Panc1 (cell line): ENCODE measurements at regions not wholly inside any gene's neighbourhood (a gene's known extent, or its start where the extent isn't known, plus 50 kb on each side); places are given as distances from the start of the nearest gene placed in this dataset.

Experiments
- ATAC-seq: fragments of 200-7000 bp; cut with Tn5 transposase; 2 replicates; pipeline ENCODE4 v1.9.1; 2020; ENCODE audit warnings: mild to moderate bottlenecking, moderate library complexity
- BruUV-seq: library from RNA; stranded (reverse); fragments of 400-500 nt; replicated peaks from 2 replicates; lab custom pipeline; 2021; lab: Mats Ljungman, UMichigan
- CTCF ChIA-PET: fragments of 300-600 bp; sonication (Branson Sonifier 250); formaldehyde crosslinking; loops from one replicate; lab custom pipeline; 2022; ENCODE audit warnings: antibody characterized with exemption; lab: Charles Lee
- POLR2A ChIA-PET: fragments of 300-600 bp; sonication (Branson Sonifier 250); formaldehyde crosslinking; loops from one replicate; lab custom pipeline; 2022; ENCODE audit warnings: antibody characterized with exemption; lab: Charles Lee
- DNase-seq: peaks from one replicate; pipeline ENCODE4 v3.0.0-alpha.2; 2010; ENCODE audit warnings: low read depth, low spot score
- H3K27ac ChIP-seq: 2 replicates; pipeline ENCODE4 v1.5.1; 2011; ENCODE audit warnings: mild to moderate bottlenecking, low read length, inconsistent platforms
- H3K27me3 ChIP-seq: fragments of 200-500 bp; sonication (Bioruptor generic); 2 replicates; pipeline ENCODE4 v1.6.0; 2014; ENCODE audit warnings: low read length, inconsistent platforms; ENCODE audit not compliant: control insufficient read depth, insufficient read depth
- H3K36me3 ChIP-seq: fragments of 200-500 bp; sonication (Bioruptor generic); 2 replicates; pipeline ENCODE4 v1.5.1; 2014; ENCODE audit warnings: inconsistent platforms, mild to moderate bottlenecking, low read length, moderate library complexity; ENCODE audit not compliant: control insufficient read depth, insufficient read depth
- H3K4me1 ChIP-seq: 2 replicates; pipeline ENCODE4 v1.5.1; 2011; ENCODE audit warnings: inconsistent platforms, mild to moderate bottlenecking, low read length, moderate library complexity; ENCODE audit not compliant: control insufficient read depth, insufficient read depth
- H3K4me3 ChIP-seq, 2 experiments: 2 replicates each; pipeline ENCODE4 v1.5.1; 2011 to 2012; ENCODE audit warnings: low read depth in 2 of 2, low read length in 2 of 2, mild to moderate bottlenecking in 2 of 2, inconsistent platforms in 1 of 2, moderate library complexity in 1 of 2
- H3K9me3 ChIP-seq: fragments of 200-500 bp; sonication (Bioruptor generic); 2 replicates; pipeline ENCODE4 v1.5.1; 2014; ENCODE audit warnings: low read depth, mild to moderate bottlenecking, inconsistent platforms, low read length, moderate library complexity; ENCODE audit not compliant: control insufficient read depth, insufficient read depth
- POLR2AphosphoS5 ChIP-seq: IDR thresholded peaks from 2 replicates; pipeline ENCODE4 v1.6.1; 2012; ENCODE audit warnings: mild to moderate bottlenecking, low read depth, low read length, moderate library complexity
- SIN3A ChIP-seq: IDR thresholded peaks from 2 replicates; pipeline ENCODE4 v1.6.1; 2012; ENCODE audit warnings: low read depth, mild to moderate bottlenecking, low read length, moderate library complexity, borderline replicate concordance; ENCODE audit not compliant: insufficient read depth
- TCF7L2 ChIP-seq: IDR thresholded peaks from 2 replicates; pipeline ENCODE4 v1.6.1; 2011; ENCODE audit warnings: mild to moderate bottlenecking, low read depth, low read length, inconsistent platforms
- in situ Hi-C: cut with HindIII; loops from 2 replicates; pipeline ENCODE4 v1.10.0; 2016; ENCODE audit warnings: low sequenced_read_pairs, low pct_unique_long_range_greater_than_20kb
- intact Hi-C: fragments of 100-400 bp; cut with micrococcal nuclease; formaldehyde crosslinking; loops from one replicate; pipeline ENCODE4 v1.10.0; 2022; ENCODE audit not compliant: unreplicated experiment
- TF ChIP-seq, protein P1 (sequence below), 2 experiments: IDR thresholded peaks; 2 replicates each; pipeline ENCODE4 v1.6.1; 2011 to 2012; ENCODE audit warnings: low read depth in 2 of 2, control low read depth in 1 of 2, low read length in 1 of 2, mild to moderate bottlenecking in 1 of 2, moderate library complexity in 1 of 2; ENCODE audit not compliant: insufficient read depth in 1 of 2
- TF ChIP-seq, protein P2 (sequence below): fragments of 450-650 bp; IDR thresholded peaks from 2 replicates; pipeline ENCODE4 v1.5.1; 2017; ENCODE audit warnings: mild to moderate bottlenecking

DNA sequence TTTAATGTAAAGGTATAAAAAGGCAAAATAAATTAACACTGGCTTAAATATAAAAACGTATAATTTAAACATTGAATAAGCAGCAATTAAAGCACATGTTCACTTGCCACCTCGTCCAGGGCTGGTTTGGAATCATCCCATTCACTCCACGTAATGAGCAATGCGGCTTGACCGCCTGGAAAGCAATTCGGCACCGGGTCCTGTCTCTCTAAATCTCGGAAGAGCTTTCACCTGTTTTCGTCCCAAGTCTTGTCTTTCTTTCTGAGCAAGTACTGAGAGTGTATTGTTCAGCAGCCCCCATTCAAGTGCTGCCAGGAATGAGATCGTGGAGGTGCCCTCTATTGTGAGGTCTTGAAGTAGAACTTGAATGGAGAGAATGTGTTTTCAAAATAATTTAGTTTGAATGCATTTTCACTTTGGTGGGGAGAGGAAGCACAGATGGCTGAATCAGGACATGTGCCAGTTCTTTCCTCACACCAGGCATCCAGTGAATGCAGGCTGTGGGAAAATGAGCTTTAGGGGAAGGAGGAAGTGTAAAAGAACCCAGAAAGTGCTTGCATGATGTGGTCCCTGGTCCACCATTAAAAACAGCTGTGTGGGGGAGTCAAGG lies 515.2 kb downstream of the REEP3 start:
- TF ChIP-seq SIN3A (no peak), TCF7L2 (no peak), POLR2AphosphoS5 (no peak)
- TF ChIP-seq, protein P1, sequence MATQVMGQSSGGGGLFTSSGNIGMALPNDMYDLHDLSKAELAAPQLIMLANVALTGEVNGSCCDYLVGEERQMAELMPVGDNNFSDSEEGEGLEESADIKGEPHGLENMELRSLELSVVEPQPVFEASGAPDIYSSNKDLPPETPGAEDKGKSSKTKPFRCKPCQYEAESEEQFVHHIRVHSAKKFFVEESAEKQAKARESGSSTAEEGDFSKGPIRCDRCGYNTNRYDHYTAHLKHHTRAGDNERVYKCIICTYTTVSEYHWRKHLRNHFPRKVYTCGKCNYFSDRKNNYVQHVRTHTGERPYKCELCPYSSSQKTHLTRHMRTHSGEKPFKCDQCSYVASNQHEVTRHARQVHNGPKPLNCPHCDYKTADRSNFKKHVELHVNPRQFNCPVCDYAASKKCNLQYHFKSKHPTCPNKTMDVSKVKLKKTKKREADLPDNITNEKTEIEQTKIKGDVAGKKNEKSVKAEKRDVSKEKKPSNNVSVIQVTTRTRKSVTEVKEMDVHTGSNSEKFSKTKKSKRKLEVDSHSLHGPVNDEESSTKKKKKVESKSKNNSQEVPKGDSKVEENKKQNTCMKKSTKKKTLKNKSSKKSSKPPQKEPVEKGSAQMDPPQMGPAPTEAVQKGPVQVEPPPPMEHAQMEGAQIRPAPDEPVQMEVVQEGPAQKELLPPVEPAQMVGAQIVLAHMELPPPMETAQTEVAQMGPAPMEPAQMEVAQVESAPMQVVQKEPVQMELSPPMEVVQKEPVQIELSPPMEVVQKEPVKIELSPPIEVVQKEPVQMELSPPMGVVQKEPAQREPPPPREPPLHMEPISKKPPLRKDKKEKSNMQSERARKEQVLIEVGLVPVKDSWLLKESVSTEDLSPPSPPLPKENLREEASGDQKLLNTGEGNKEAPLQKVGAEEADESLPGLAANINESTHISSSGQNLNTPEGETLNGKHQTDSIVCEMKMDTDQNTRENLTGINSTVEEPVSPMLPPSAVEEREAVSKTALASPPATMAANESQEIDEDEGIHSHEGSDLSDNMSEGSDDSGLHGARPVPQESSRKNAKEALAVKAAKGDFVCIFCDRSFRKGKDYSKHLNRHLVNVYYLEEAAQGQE (IDR thresholded peaks at IDR 0.05; ENCODE audit: insufficient read depth in 1 of 2, low read depth in 2 of 2, low read length in 1 of 2): no peak
- TF ChIP-seq, protein P2, sequence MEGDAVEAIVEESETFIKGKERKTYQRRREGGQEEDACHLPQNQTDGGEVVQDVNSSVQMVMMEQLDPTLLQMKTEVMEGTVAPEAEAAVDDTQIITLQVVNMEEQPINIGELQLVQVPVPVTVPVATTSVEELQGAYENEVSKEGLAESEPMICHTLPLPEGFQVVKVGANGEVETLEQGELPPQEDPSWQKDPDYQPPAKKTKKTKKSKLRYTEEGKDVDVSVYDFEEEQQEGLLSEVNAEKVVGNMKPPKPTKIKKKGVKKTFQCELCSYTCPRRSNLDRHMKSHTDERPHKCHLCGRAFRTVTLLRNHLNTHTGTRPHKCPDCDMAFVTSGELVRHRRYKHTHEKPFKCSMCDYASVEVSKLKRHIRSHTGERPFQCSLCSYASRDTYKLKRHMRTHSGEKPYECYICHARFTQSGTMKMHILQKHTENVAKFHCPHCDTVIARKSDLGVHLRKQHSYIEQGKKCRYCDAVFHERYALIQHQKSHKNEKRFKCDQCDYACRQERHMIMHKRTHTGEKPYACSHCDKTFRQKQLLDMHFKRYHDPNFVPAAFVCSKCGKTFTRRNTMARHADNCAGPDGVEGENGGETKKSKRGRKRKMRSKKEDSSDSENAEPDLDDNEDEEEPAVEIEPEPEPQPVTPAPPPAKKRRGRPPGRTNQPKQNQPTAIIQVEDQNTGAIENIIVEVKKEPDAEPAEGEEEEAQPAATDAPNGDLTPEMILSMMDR: no peak
- no peak overlapping the region for H3K27ac ChIP-seq
- POLR2A ChIA-PET: no interaction called here
- no peaks in the 10 kb centered on the region for H3K36me3 ChIP-seq
- intact Hi-C loops (no loop called here), in situ Hi-C loops (no loop called here)
- ATAC-seq (no peak), DNase-seq (no peak)
- CTCF ChIA-PET: no interaction called here
- no peaks in the 10 kb centered on the region for H3K4me1 ChIP-seq
- H3K4me3 ChIP-seq: no peak overlapping the region
- no TSS peak for BruUV-seq
- no peaks in the 10 kb centered on the region; the same call in 1 of the 2 replicates for H3K27me3 ChIP-seq
- H3K9me3 ChIP-seq: no peaks in the 10 kb centered on the region

DNA sequence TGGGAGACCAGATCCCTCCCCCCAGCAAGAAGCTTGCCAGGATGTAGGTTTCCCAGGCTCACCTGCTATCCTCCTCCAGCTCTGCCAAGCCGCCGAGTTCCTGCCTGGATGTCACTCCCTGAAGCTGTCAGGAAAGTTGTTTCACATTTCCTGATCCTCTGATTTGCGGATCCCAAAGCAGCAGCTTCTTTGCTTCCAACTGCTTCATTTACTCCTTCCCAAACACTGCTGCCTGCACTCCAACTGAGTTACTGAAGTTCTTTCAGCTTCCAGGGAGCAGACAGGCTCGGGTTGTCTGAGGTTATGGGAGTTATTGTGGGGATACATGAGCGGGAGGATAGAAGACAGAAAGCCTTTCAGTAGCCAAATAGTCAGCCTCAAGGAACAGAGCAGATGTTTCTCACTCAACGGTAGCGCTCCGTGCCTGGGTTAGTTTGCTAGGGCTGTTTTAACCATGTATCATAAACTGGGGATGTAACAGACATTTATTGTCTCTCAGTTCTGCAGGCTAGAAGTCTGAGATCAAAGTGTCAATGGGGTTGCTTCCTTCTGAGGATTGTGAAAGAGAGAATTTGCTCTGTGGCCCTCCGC lies 516.0 kb downstream of the REEP3 start:
- H3K36me3 ChIP-seq: no peaks in the 10 kb centered on the region
- no peaks in the 10 kb centered on the region; the same call in 1 of the 2 replicates for H3K27me3 ChIP-seq
- H3K4me3 ChIP-seq: no peak overlapping the region
- ChIA-PET POLR2A (interaction anchor here (0.5 kb wide), 1 partner anchor 207 kb away, joined by 6 read pairs; no protein-coding TSS in a partner anchor), CTCF (no interaction called here)
- in situ Hi-C loops: no loop called here
- DNase-seq (no peak), ATAC-seq (no peak)
- intact Hi-C loops: no loop called here
- H3K4me1 ChIP-seq: no peaks in the 10 kb centered on the region
- H3K27ac ChIP-seq: no peak overlapping the region
- no TSS peak for BruUV-seq
- TF ChIP-seq SIN3A: no peak
- no peak for TF ChIP-seq TCF7L2
- no peak for TF ChIP-seq POLR2AphosphoS5
- H3K9me3 ChIP-seq: no peaks in the 10 kb centered on the region

DNA sequence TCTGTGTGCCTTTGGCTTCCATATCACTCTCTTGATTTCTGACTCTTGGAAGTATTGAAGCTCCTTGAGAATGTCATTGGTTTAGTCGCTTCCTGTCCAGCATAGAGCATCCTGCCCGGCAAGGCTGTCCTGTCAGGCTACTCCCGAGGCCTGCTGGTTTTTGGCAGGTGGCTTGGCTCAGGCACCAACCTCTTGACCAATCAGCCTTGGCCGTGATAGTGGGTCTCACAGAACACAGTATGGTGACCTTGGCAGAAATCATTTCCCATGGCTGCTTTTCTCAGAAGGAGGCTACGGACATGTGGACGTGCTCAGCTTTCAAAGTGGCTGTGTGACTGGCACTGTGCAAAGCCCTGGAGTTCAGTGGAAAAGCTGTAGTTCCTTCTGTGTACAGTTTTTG lies 516.9 kb downstream of the REEP3 start:
- CTCF ChIA-PET: no interaction called here
- Histone ChIP-seq H3K4me1 (no peaks in the 10 kb centered on the region), H3K9me3 (no peaks in the 10 kb centered on the region), H3K27ac (no peak overlapping the region), H3K4me3 (no peak overlapping the region), H3K36me3 (no peaks in the 10 kb centered on the region), H3K27me3 (no peaks in the 10 kb centered on the region; the same call in 1 of the 2 replicates)
- in situ Hi-C loops: no loop called here
- no TSS peak for BruUV-seq
- intact Hi-C loops: no loop called here
- no peak for TF ChIP-seq TCF7L2
- no peak for DNase-seq
- POLR2A ChIA-PET: no interaction called here
- no peak for ATAC-seq
